ENCODE measurements at regions not wholly inside any gene's neighbourhood (a gene's known extent, or its start where the extent isn't known, plus 50 kb on each side); places are given as distances from the start of the nearest gene placed in this dataset.

GRCh38 chr21:28200726-28201125 lies 792.0 kb downstream of the LTN1 start:
- TF ChIP-seq ZBTB33 (CRISPR knock-in tag; IDR thresholded peaks at IDR 0.05) (no peak), YY1 (IDR thresholded peaks at IDR 0.05; ENCODE audit: borderline replicate concordance in 1 of 3, control insufficient read depth in 1 of 3, extremely low read depth in 1 of 3, insufficient read depth in 3 of 3, insufficient read length in 1 of 3, insufficient replicate concordance in 2 of 3, low read depth in 1 of 3, low read length in 2 of 3) (no peak), SMC3 (conservative IDR thresholded peaks at IDR 0.05; ENCODE audit: insufficient read depth, low read depth, low read length) (no peak), POU5F1 (IDR thresholded peaks at IDR 0.05; ENCODE audit: borderline replicate concordance, low read depth, low read length, partially characterized antibody) (no peak), KDM1A (IDR thresholded peaks at IDR 0.05) (no peak), NR2C2 (CRISPR knock-in tag; IDR thresholded peaks at IDR 0.05) (no peak), NR2C2 (tag; IDR thresholded peaks at IDR 0.05) (no peak), HINFP (tag; conservative IDR thresholded peaks at IDR 0.05; ENCODE audit: low read depth) (no peak), GABPB1 (CRISPR knock-in tag; IDR thresholded peaks at IDR 0.05) (no peak), RBFOX2 (IDR thresholded peaks at IDR 0.05; ENCODE audit: low read depth, low read length) (no peak), JUN (IDR thresholded peaks at IDR 0.05; ENCODE audit: borderline replicate concordance, low read depth, low read length) (no peak), JUN (CRISPR knock-in tag; IDR thresholded peaks at IDR 0.05; ENCODE audit: borderline replicate concordance) (no peak)
